Muscle of leg (tissue), 3 donors: ENCODE measurements at regions not wholly inside any gene's neighbourhood (a gene's known extent, or its start where the extent isn't known, plus 50 kb on each side); places are given as distances from the start of the nearest gene placed in this dataset.

Experiments
- DNase-seq: peaks from one replicate; pipeline ENCODE4 v3.0.0; 2013
- H3K27ac ChIP-seq: one replicate; pipeline ENCODE4 v1.5.1; 2013; ENCODE audit warnings: mild to moderate bottlenecking, low read length, control low read depth
- H3K27me3 ChIP-seq: one replicate; pipeline ENCODE4 v1.6.1; 2013; ENCODE audit warnings: low read length; ENCODE audit not compliant: control insufficient read depth, insufficient read depth
- H3K36me3 ChIP-seq: one replicate; pipeline ENCODE4 v1.6.1; 2013; ENCODE audit warnings: low read length; ENCODE audit not compliant: control insufficient read depth, insufficient read depth
- H3K4me1 ChIP-seq: one replicate; pipeline ENCODE4 v1.6.1; 2013; ENCODE audit warnings: low read length; ENCODE audit not compliant: control insufficient read depth, insufficient read depth
- H3K4me3 ChIP-seq: one replicate; pipeline ENCODE4 v1.5.1; 2013; ENCODE audit warnings: low read length, control low read depth
- H3K9me3 ChIP-seq: replicated peaks from 2 replicates; pipeline ENCODE4 v1.6.1; 2013; ENCODE audit warnings: low read depth, low read length; ENCODE audit not compliant: control insufficient read depth
- WGBS: methylation state at CpG from one replicate; pipeline ENCODE4 v1.1.5; 2013; ENCODE audit warnings: missing lambda C conversion rate; ENCODE audit not compliant: insufficient coverage; 5-methylcytosine and 5-hydroxymethylcytosine counted together

- no peak for DNase-seq
- Histone ChIP-seq H3K27ac (no peak overlapping the region), H3K27me3 (no peaks in the 10 kb centered on the region), H3K4me1 (peaks cover under 1% of the 10 kb centered on the region), H3K4me3 (no peak overlapping the region), H3K36me3 (no peaks in the 10 kb centered on the region), H3K9me3 (no peaks in the 10 kb centered on the region)
- WGBS = 86% methylated on average over 1 of the region's 3 CpGs
Observed at GRCh38 chr4:54959651-54960116, 165.7 kb downstream of the KDR start.

- H3K4me1 ChIP-seq = peaks cover 2% of the 10 kb centered on the region
- no peaks in the 10 kb centered on the region for H3K27me3 ChIP-seq
- H3K36me3 ChIP-seq = no peaks in the 10 kb centered on the region
- no CpG with 5 or more reads among the region's 1 CpG for WGBS
- no peak for DNase-seq
- no peaks in the 10 kb centered on the region for H3K9me3 ChIP-seq
- H3K27ac ChIP-seq = no peak overlapping the region
- H3K4me3 ChIP-seq = no peak overlapping the region
Observed at GRCh38 chr4:54959131-54959530, 166.3 kb downstream of the KDR start.

- no peak overlapping the region for H3K27ac ChIP-seq
- no peaks in the 10 kb centered on the region for H3K36me3 ChIP-seq
- peaks cover 2% of the 10 kb centered on the region for H3K4me1 ChIP-seq
- H3K27me3 ChIP-seq = no peaks in the 10 kb centered on the region
- no peaks in the 10 kb centered on the region for H3K9me3 ChIP-seq
- 94% methylated on average over 2 of the region's 6 CpGs for WGBS
- no peak overlapping the region for H3K4me3 ChIP-seq
- DNase-seq = no peak
Observed at GRCh38 chr4:54958236-54958635, 167.2 kb downstream of the KDR start.

GRCh38 chr4:54954656-54955388 is 170.6 kb downstream of the KDR start:
- DNase-seq = peak; percentile 7
- Histone ChIP-seq H3K27ac (no peak overlapping the region), H3K4me3 (no peak overlapping the region), H3K9me3 (no peaks in the 10 kb centered on the region), H3K27me3 (no peaks in the 10 kb centered on the region), H3K4me1 (peaks cover 2% of the 10 kb centered on the region), H3K36me3 (no peaks in the 10 kb centered on the region)
- WGBS = 60% methylated on average over 2 of the region's 2 CpGs

GRCh38 chr4:54946741-54947140 is 178.7 kb downstream of the KDR start:
- no CpG with 5 or more reads among the region's 1 CpG for WGBS

DNA sequence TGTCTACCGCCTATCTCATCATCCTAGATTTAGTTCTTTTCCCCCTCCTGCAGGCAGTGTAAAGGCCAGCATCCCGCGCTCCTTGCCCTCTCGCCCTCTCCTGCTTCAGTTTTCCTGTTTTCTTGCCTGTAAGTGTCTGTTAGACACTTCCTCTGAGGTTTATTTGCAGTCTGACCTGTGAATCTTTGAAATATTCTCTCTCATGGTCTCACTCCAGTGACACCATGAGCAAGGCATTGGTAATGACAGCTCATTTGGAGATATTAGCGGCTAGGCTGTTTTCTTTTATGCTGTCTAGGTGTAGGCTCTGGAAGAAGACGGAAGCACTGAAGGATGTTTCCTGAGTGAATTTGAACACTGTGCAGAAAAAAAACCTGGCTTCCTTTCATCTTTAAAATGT is 179.6 kb downstream of the KDR start:
- Histone ChIP-seq H3K4me3 (no peak overlapping the region), H3K9me3 (no peaks in the 10 kb centered on the region), H3K27ac (peak overlapping the region; percentile 3), H3K27me3 (no peaks in the 10 kb centered on the region), H3K36me3 (no peaks in the 10 kb centered on the region), H3K4me1 (peaks cover 2% of the 10 kb centered on the region)
- WGBS = 74% methylated on average over 5 of the region's 6 CpGs
- DNase-seq = peak; percentile 31

More at GRCh38 chr4:54946741-54947140, 178.7 kb downstream of the KDR start:
- Histone ChIP-seq H3K4me1 (peaks cover 2% of the 10 kb centered on the region), H3K27me3 (no peaks in the 10 kb centered on the region), H3K9me3 (no peaks in the 10 kb centered on the region), H3K36me3 (no peaks in the 10 kb centered on the region), H3K27ac (no peak overlapping the region), H3K4me3 (no peak overlapping the region)
- DNase-seq = no peak

DNA sequence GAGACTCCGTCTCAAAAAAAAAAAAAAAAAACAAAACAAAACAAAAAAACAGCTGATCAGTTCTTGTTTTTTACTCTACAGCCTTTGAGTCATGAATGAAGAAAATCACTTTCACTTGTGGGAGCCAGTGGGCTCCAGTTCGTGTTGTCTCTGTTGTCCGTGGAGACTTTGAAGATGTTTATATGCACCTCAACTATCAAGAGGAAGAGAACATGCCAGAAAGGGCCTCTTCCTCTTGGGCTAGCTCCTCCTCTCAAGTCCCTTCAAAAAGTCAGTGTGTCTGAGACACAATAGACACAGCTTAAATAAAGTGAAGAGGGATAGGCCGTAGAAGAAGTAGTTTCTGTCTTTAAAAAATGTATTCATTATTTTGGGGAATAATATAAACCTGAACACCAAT is 182.7 kb downstream of the KDR start:
- H3K4me3 ChIP-seq = no peak overlapping the region
- peak overlapping the region; percentile 49 for H3K27ac ChIP-seq
- H3K9me3 ChIP-seq = no peaks in the 10 kb centered on the region
- H3K4me1 ChIP-seq = peaks cover 2% of the 10 kb centered on the region
- no peaks in the 10 kb centered on the region for H3K27me3 ChIP-seq
- H3K36me3 ChIP-seq = no peaks in the 10 kb centered on the region
- WGBS = no CpG with 5 or more reads among the region's 4 CpGs
- DNase-seq = peak; percentile 62

DNA sequence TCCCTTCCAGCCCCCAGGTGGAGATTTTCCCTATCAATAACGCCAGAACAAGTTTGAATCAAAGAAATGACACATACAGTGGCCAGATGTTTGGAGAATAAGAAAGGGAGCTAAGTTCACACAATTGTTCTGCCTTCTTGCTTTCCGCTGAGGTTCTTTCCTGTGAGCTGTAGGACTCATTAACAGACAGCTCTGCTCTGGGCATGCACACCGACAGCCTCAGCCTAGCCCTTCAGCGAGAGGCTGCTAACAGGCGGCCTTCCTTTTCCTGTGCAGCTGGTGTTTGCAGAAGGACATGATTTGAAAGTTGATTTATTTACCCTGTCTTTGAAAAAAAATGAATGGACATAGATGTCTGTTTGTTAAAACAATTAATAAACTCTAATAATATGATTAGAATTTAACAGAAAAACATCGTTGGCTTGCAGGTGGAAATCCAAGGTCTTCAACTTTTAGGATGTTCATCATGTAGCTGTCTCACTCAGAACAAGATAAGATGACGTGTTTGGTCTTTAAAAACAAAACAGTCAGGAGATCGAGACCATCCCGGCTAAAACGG is 183.3 kb downstream of the KDR start:
- peak overlapping the region; percentile 71 for H3K27ac ChIP-seq
- no peaks in the 10 kb centered on the region for H3K27me3 ChIP-seq
- H3K36me3 ChIP-seq = no peaks in the 10 kb centered on the region
- 29% methylated on average over 1 of the region's 10 CpGs for WGBS
- peak; percentile 76 for DNase-seq
- no peaks in the 10 kb centered on the region for H3K9me3 ChIP-seq
- no peak overlapping the region for H3K4me3 ChIP-seq
- peaks cover 2% of the 10 kb centered on the region for H3K4me1 ChIP-seq

GRCh38 chr4:54940996-54941865 is 184.2 kb downstream of the KDR start:
- Histone ChIP-seq H3K27ac (peak overlapping the region; percentile 71), H3K36me3 (no peaks in the 10 kb centered on the region), H3K9me3 (no peaks in the 10 kb centered on the region), H3K4me1 (peaks cover 2% of the 10 kb centered on the region), H3K27me3 (no peaks in the 10 kb centered on the region), H3K4me3 (no peak overlapping the region)
- peak; percentile 41 for DNase-seq
- WGBS = 35% methylated on average over 4 of the region's 7 CpGs

DNA sequence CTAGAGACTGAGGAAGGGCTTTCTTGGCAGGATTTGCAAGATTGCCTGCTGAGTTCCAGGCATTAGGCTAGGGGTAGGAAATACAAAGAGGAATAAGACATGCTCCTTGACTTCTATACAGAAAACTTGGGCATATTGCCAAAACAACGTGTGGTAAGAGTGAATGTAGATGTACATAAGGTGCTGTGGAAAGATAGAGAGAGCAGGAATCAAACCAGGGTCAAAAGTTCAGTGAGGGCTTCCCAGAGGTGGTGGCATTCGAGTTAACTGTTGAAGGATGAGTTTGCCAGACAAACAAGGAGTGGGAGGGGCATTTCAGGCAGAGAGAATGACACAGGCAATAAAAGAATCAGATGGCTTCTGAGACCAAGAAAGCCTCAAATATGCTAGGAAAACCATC is 187.9 kb downstream of the KDR start:
- Histone ChIP-seq H3K4me3 (no peak overlapping the region), H3K9me3 (no peaks in the 10 kb centered on the region), H3K36me3 (no peaks in the 10 kb centered on the region), H3K4me1 (peaks cover 2% of the 10 kb centered on the region), H3K27ac (no peak overlapping the region), H3K27me3 (no peaks in the 10 kb centered on the region)
- peak; percentile 12 for DNase-seq
- WGBS = 20% methylated on average over 2 of the region's 2 CpGs
